ENCODE measurements at regions not wholly inside any gene's neighbourhood (a gene's known extent, or its start where the extent isn't known, plus 50 kb on each side); places are given as distances from the start of the nearest gene placed in this dataset.

- H3K27ac ChIP-seq (ENCODE audit: insufficient read depth, low read length), result no peak overlapping the region
- no peak overlapping the region for H3K14ac ChIP-seq (replicated peaks; ENCODE audit: low read depth, low read length)
- H4K91ac ChIP-seq (ENCODE audit: insufficient read depth, low read depth, low read length), result no peak overlapping the region
- no peaks in the 10 kb centered on the region for H4K20me1 ChIP-seq (ENCODE audit: insufficient read depth, low read length)
- no peaks in the 10 kb centered on the region for H3K27me3 ChIP-seq (ENCODE audit: control insufficient read depth, insufficient read depth, low read length)
- H2BK15ac ChIP-seq (ENCODE audit: low read depth, low read length), result no peak overlapping the region
- H3K4me2 ChIP-seq (ENCODE audit: low read depth, low read length), result no peak overlapping the region
- ChIA-PET CTCF (no interaction called here), POLR2A (ENCODE audit: unreplicated experiment) (no interaction called here)
- H2AK5ac ChIP-seq (ENCODE audit: low read depth, low read length), result no peak overlapping the region
- no peaks in the 10 kb centered on the region for H3K4me1 ChIP-seq (ENCODE audit: control insufficient read depth, insufficient read depth, low read length)
- no peak overlapping the region for H2BK120ac ChIP-seq (ENCODE audit: low read depth, low read length)
- TF ChIP-seq POLR2A (IDR thresholded peaks at IDR 0.05; ENCODE audit: low read depth, low read length) (no peak), RFX5 (IDR thresholded peaks at IDR 0.05; ENCODE audit: low read depth, low read length) (no peak), CEBPB (IDR thresholded peaks at IDR 0.05; ENCODE audit: low read depth, low read length) (no peak), RAD21 (IDR thresholded peaks at IDR 0.05; ENCODE audit: low read length) (no peak), MAFK (IDR thresholded peaks at IDR 0.05; ENCODE audit: low read depth, low read length) (no peak)
- dilution Hi-C loops (cut with HindIII; ENCODE audit: low sequenced_read_pairs, unreplicated experiment) (no loop called here), intact Hi-C loops (cut with micrococcal nuclease) (no loop called here), in situ Hi-C loops (cut with MboI; ENCODE audit: low sequenced_read_pairs) (no loop called here)
- DNase-seq, result no peak
- no peak overlapping the region for H3K4me3 ChIP-seq (ENCODE audit: insufficient read depth, low read depth, low read length)
- no peaks in the 10 kb centered on the region for H3K36me3 ChIP-seq (ENCODE audit: control insufficient read depth, insufficient read depth, low read length)
- H3K4ac ChIP-seq (ENCODE audit: low read depth, low read length), result no peak overlapping the region
- no peaks in the 10 kb centered on the region for H3K9me1 ChIP-seq (ENCODE audit: insufficient read depth, low read length)
- no peak overlapping the region for H3K9ac ChIP-seq (ENCODE audit: low read depth, low read length)
- no peak overlapping the region for H3K56ac ChIP-seq (ENCODE audit: extremely low read depth, insufficient read depth, low read length)
- H2BK20ac ChIP-seq (ENCODE audit: low read depth, low read length), result no peak overlapping the region
- H2BK5ac ChIP-seq (ENCODE audit: low read depth, low read length, poor library complexity, severe bottlenecking), result no peak overlapping the region
- no peak overlapping the region for H4K8ac ChIP-seq (ENCODE audit: low read depth in 2 of 2, low read length in 2 of 2)
- no peak for ATAC-seq (ENCODE audit: low read depth)
- H2AK9ac ChIP-seq (replicated peaks; ENCODE audit: low read depth, low read length, poor library complexity), result no peak overlapping the region
- no peak overlapping the region for H3K23ac ChIP-seq (ENCODE audit: low read depth, low read length)
- 0 out of 2 replicates have a peak, but pooled peaks cover 3% of the 10 kb centered on the region for H3K9me3 ChIP-seq (ENCODE audit: control insufficient read depth, insufficient read depth, low read length)
- no peak overlapping the region for H3K18ac ChIP-seq (ENCODE audit: low read depth, low read length)
- H4K5ac ChIP-seq (ENCODE audit: low read depth, low read length), result no peak overlapping the region
- H2AFZ ChIP-seq (replicated peaks; ENCODE audit: low read length, poor library complexity), result no peak overlapping the region
- BruUV-seq (replicated peaks), result no TSS peak
- H3K79me1 ChIP-seq (ENCODE audit: low read depth in 1 of 2, low read length in 2 of 2), result no peaks in the 10 kb centered on the region
- WGBS, 2 experiments (ENCODE audit: extremely low coverage in 2 of 2, insufficient read length in 1 of 2), result no CpG with 5 or more reads among the region's 2 CpGs
Measured at GRCh38 chr5:44641820-44642219, 166.9 kb upstream of the MRPS30 start.

Data from IMR-90 (cell line).